ENCODE measurements at regions not wholly inside any gene's neighbourhood (a gene's known extent, or its start where the extent isn't known, plus 50 kb on each side); places are given as distances from the start of the nearest gene placed in this dataset.

GRCh38 chr20:37584238-37584807, 56.6 kb upstream of the BLCAP start:
- peak; percentile 16 for DNase-seq
- H3K4me1 Mint-ChIP-seq: peaks cover 4% of the 10 kb centered on the region
- H3K4me1 ChIP-seq (ENCODE audit: control insufficient read depth, insufficient read depth, low read length): no peaks in the 10 kb centered on the region
- H3K27me3 ChIP-seq (ENCODE audit: control insufficient read depth, insufficient read depth, low read length, poor library complexity, severe bottlenecking): no peaks in the 10 kb centered on the region
- no peaks in the 10 kb centered on the region for H3K9me3 ChIP-seq (ENCODE audit: control insufficient read depth, low read length)
- 80 to 82% methylated on average over 2 to 5 of the region's 5 CpGs for WGBS, 2 experiments (ENCODE audit: insufficient coverage in 1 of 2, insufficient read length in 1 of 2)
- no peaks in the 10 kb centered on the region for H3K36me3 Mint-ChIP-seq (ENCODE audit: low read depth)
- no peak overlapping the region for H3K27ac ChIP-seq (ENCODE audit: low read depth, low read length)
- H3K9ac ChIP-seq (ENCODE audit: extremely low read depth, low read length, poor library complexity, severe bottlenecking): no peak overlapping the region
- no peak for TF ChIP-seq CTCF (conservative IDR thresholded peaks at IDR 0.05)
- H3K27ac Mint-ChIP-seq: no peak overlapping the region
- H3K4me3 Mint-ChIP-seq: no peak overlapping the region
- H3K4me3 ChIP-seq (ENCODE audit: low read length): no peak overlapping the region
- peaks cover 5% of the 10 kb centered on the region for H3K9me3 Mint-ChIP-seq
- peaks cover 12% of the 10 kb centered on the region for H3K27me3 Mint-ChIP-seq (ENCODE audit: insufficient read depth)
- H3K36me3 ChIP-seq (ENCODE audit: control insufficient read depth, insufficient read depth, low read length): no peaks in the 10 kb centered on the region

- Histone ChIP-seq H3K4me3 (ENCODE audit: low read length) (no peak overlapping the region), H3K9me3 (ENCODE audit: control insufficient read depth, low read length) (no peaks in the 10 kb centered on the region), H3K36me3 (ENCODE audit: control insufficient read depth, insufficient read depth, low read length) (no peaks in the 10 kb centered on the region), H3K4me1 (ENCODE audit: control insufficient read depth, insufficient read depth, low read length) (no peaks in the 10 kb centered on the region), H3K9ac (ENCODE audit: extremely low read depth, low read length, poor library complexity, severe bottlenecking) (no peak overlapping the region), H3K27me3 (ENCODE audit: control insufficient read depth, insufficient read depth, low read length, poor library complexity, severe bottlenecking) (no peaks in the 10 kb centered on the region), H3K27ac (ENCODE audit: low read depth, low read length) (no peak overlapping the region)
- no peaks in the 10 kb centered on the region for H3K36me3 Mint-ChIP-seq (ENCODE audit: low read depth)
- DNase-seq: no peak
- no peak for TF ChIP-seq CTCF (conservative IDR thresholded peaks at IDR 0.05)
- no peak overlapping the region for H3K4me3 Mint-ChIP-seq
- H3K9me3 Mint-ChIP-seq: peaks cover 3% of the 10 kb centered on the region
- H3K27me3 Mint-ChIP-seq (ENCODE audit: insufficient read depth): peaks cover 12% of the 10 kb centered on the region
- WGBS, 2 experiments (ENCODE audit: insufficient coverage in 1 of 2, insufficient read length in 1 of 2): 91 to 96% methylated on average over 4 to 9 of the region's 9 CpGs
- no peak overlapping the region for H3K27ac Mint-ChIP-seq
- H3K4me1 Mint-ChIP-seq: peaks cover 4% of the 10 kb centered on the region
Observed at GRCh38 chr20:37581246-37581645, 53.6 kb upstream of the BLCAP start.

- 45 to 100% methylated on average over 1 to 2 of the region's 2 CpGs for WGBS, 2 experiments (ENCODE audit: insufficient coverage in 1 of 2, insufficient read length in 1 of 2)
- peaks cover 8% of the 10 kb centered on the region for H3K27me3 Mint-ChIP-seq (ENCODE audit: insufficient read depth)
- H3K36me3 Mint-ChIP-seq (ENCODE audit: low read depth): no peaks in the 10 kb centered on the region
Observed at GRCh38 chr20:37580069-37580468, 52.4 kb upstream of the BLCAP start.

More at GRCh38 chr20:37580069-37580468, 52.4 kb upstream of the BLCAP start:
- Histone ChIP-seq H3K27ac (ENCODE audit: low read depth, low read length) (no peak overlapping the region), H3K9me3 (ENCODE audit: control insufficient read depth, low read length) (no peaks in the 10 kb centered on the region), H3K4me1 (ENCODE audit: control insufficient read depth, insufficient read depth, low read length) (no peaks in the 10 kb centered on the region), H3K9ac (ENCODE audit: extremely low read depth, low read length, poor library complexity, severe bottlenecking) (no peak overlapping the region), H3K27me3 (ENCODE audit: control insufficient read depth, insufficient read depth, low read length, poor library complexity, severe bottlenecking) (no peaks in the 10 kb centered on the region), H3K4me3 (ENCODE audit: low read length) (no peak overlapping the region), H3K36me3 (ENCODE audit: control insufficient read depth, insufficient read depth, low read length) (no peaks in the 10 kb centered on the region)
- peaks cover 4% of the 10 kb centered on the region for H3K4me1 Mint-ChIP-seq
- peak; percentile 31 for DNase-seq
- no peaks in the 10 kb centered on the region for H3K9me3 Mint-ChIP-seq
- no peak overlapping the region for H3K4me3 Mint-ChIP-seq
- no peak overlapping the region for H3K27ac Mint-ChIP-seq
- TF ChIP-seq CTCF (conservative IDR thresholded peaks at IDR 0.05): no peak
